ENCODE measurements at regions not wholly inside any gene's neighbourhood (a gene's known extent, or its start where the extent isn't known, plus 50 kb on each side); places are given as distances from the start of the nearest gene placed in this dataset.

DNA sequence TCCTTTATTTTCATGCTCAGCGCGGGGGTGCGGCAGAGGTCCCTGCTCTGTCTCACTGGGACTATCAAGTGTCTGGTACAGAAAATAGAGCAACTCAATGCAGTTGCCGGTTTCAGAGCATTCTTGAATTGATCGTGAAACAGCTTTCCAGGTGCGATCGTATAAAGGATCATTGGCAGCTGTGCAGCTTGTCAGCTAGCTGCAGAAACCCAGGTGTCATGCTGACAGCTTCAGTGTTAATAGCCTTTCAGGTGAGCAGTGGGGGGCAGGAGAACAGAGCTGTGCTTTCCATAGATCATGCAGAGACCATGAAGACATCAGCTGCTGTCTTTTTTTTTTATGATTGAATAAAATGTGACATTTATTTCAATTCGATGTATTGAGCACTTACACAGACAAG, 583.9 kb downstream of the NLGN4X start:
- Histone ChIP-seq H3K27me3 (ENCODE audit: control insufficient read depth, insufficient read depth, low read length) (no peaks in the 10 kb centered on the region), H4K8ac (ENCODE audit: low read depth in 2 of 2, low read length in 2 of 2) (no peak overlapping the region), H4K5ac (ENCODE audit: low read depth, low read length) (no peak overlapping the region), H4K91ac (ENCODE audit: insufficient read depth, low read depth, low read length) (no peak overlapping the region), H3K14ac (replicated peaks; ENCODE audit: low read depth, low read length) (no peak overlapping the region), H3K56ac (ENCODE audit: extremely low read depth, insufficient read depth, low read length) (no peak overlapping the region), H3K79me1 (ENCODE audit: low read depth in 1 of 2, low read length in 2 of 2) (no peaks in the 10 kb centered on the region), H2BK20ac (ENCODE audit: low read depth, low read length) (no peak overlapping the region), H3K4ac (ENCODE audit: low read depth, low read length) (no peak overlapping the region), H3K9me3 (ENCODE audit: control insufficient read depth, insufficient read depth, low read length) (peaks cover 11% of the 10 kb centered on the region; the same call in 1 of the 2 replicates), H3K18ac (ENCODE audit: low read depth, low read length) (no peak overlapping the region), H2BK120ac (ENCODE audit: low read depth, low read length) (no peak overlapping the region), H3K23ac (ENCODE audit: low read depth, low read length) (no peak overlapping the region), H2BK15ac (ENCODE audit: low read depth, low read length) (no peak overlapping the region), H2AK9ac (replicated peaks; ENCODE audit: low read depth, low read length, poor library complexity) (no peak overlapping the region), H4K20me1 (ENCODE audit: insufficient read depth, low read length) (no peaks in the 10 kb centered on the region), H3K27ac (ENCODE audit: insufficient read depth, low read length) (no peak overlapping the region), H2BK5ac (ENCODE audit: low read depth, low read length, poor library complexity, severe bottlenecking) (no peak overlapping the region), H2AFZ (replicated peaks; ENCODE audit: low read length, poor library complexity) (no peak overlapping the region), H3K9me1 (ENCODE audit: insufficient read depth, low read length) (no peaks in the 10 kb centered on the region), H3K4me1 (ENCODE audit: control insufficient read depth, insufficient read depth, low read length) (no peaks in the 10 kb centered on the region), H3K4me2 (ENCODE audit: low read depth, low read length) (no peak overlapping the region), H3K9ac (ENCODE audit: low read depth, low read length) (no peak overlapping the region), H2AK5ac (ENCODE audit: low read depth, low read length) (no peak overlapping the region), H3K4me3 (ENCODE audit: insufficient read depth, low read depth, low read length) (no peak overlapping the region), H3K36me3 (ENCODE audit: control insufficient read depth, insufficient read depth, low read length) (no peaks in the 10 kb centered on the region)
- BruUV-seq (replicated peaks), result no TSS peak
- DNase-seq, result no peak
- TF ChIP-seq SMC3 (IDR thresholded peaks at IDR 0.05; ENCODE audit: low read depth, low read length), result no peak
- TF ChIP-seq BHLHE40 (IDR thresholded peaks at IDR 0.05; ENCODE audit: low read depth, low read length), result no peak
- no peak for TF ChIP-seq RAD21 (IDR thresholded peaks at IDR 0.05; ENCODE audit: low read length)
- no peak for TF ChIP-seq NFE2L2 (IDR thresholded peaks at IDR 0.05; ENCODE audit: low read depth, low read length)
- TF ChIP-seq, protein P1, sequence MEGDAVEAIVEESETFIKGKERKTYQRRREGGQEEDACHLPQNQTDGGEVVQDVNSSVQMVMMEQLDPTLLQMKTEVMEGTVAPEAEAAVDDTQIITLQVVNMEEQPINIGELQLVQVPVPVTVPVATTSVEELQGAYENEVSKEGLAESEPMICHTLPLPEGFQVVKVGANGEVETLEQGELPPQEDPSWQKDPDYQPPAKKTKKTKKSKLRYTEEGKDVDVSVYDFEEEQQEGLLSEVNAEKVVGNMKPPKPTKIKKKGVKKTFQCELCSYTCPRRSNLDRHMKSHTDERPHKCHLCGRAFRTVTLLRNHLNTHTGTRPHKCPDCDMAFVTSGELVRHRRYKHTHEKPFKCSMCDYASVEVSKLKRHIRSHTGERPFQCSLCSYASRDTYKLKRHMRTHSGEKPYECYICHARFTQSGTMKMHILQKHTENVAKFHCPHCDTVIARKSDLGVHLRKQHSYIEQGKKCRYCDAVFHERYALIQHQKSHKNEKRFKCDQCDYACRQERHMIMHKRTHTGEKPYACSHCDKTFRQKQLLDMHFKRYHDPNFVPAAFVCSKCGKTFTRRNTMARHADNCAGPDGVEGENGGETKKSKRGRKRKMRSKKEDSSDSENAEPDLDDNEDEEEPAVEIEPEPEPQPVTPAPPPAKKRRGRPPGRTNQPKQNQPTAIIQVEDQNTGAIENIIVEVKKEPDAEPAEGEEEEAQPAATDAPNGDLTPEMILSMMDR (conservative IDR thresholded peaks at IDR 0.05; ENCODE audit: low read depth, low read length), result no peak
- TF ChIP-seq, protein P2, sequence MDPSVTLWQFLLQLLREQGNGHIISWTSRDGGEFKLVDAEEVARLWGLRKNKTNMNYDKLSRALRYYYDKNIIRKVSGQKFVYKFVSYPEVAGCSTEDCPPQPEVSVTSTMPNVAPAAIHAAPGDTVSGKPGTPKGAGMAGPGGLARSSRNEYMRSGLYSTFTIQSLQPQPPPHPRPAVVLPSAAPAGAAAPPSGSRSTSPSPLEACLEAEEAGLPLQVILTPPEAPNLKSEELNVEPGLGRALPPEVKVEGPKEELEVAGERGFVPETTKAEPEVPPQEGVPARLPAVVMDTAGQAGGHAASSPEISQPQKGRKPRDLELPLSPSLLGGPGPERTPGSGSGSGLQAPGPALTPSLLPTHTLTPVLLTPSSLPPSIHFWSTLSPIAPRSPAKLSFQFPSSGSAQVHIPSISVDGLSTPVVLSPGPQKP (IDR thresholded peaks at IDR 0.05; ENCODE audit: borderline replicate concordance, low read depth, low read length), result no peak
- TF ChIP-seq CEBPB (IDR thresholded peaks at IDR 0.05; ENCODE audit: low read depth, low read length), result no peak
- TF ChIP-seq, protein P3, sequence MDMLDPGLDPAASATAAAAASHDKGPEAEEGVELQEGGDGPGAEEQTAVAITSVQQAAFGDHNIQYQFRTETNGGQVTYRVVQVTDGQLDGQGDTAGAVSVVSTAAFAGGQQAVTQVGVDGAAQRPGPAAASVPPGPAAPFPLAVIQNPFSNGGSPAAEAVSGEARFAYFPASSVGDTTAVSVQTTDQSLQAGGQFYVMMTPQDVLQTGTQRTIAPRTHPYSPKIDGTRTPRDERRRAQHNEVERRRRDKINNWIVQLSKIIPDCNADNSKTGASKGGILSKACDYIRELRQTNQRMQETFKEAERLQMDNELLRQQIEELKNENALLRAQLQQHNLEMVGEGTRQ (IDR thresholded peaks at IDR 0.05; ENCODE audit: low read depth, low read length), result no peak
- TF ChIP-seq FOS (IDR thresholded peaks at IDR 0.05; ENCODE audit: low read depth, low read length), result no peak
- TF ChIP-seq CHD1 (IDR thresholded peaks at IDR 0.05; ENCODE audit: low read depth, low read length), result no peak
- TF ChIP-seq MXI1 (IDR thresholded peaks at IDR 0.05; ENCODE audit: borderline replicate concordance, low read depth, low read length), result no peak
- no peak for TF ChIP-seq RCOR1 (IDR thresholded peaks at IDR 0.05; ENCODE audit: insufficient replicate concordance, low read length)
- no peak for TF ChIP-seq MAZ (IDR thresholded peaks at IDR 0.05; ENCODE audit: borderline replicate concordance, low read depth, low read length)
- ATAC-seq (ENCODE audit: low read depth), result no peak
- ChIA-PET POLR2A (ENCODE audit: unreplicated experiment) (no interaction called here), CTCF (no interaction called here)
- dilution Hi-C loops (cut with HindIII; ENCODE audit: low sequenced_read_pairs, unreplicated experiment) (no loop called here), in situ Hi-C loops (cut with MboI; ENCODE audit: low sequenced_read_pairs) (no loop called here), intact Hi-C loops (cut with micrococcal nuclease) (no loop called here)
- WGBS, 2 experiments (ENCODE audit: extremely low coverage in 2 of 2, insufficient read length in 1 of 2), result 36% methylated on average over 6 of the region's 8 CpGs; no CpG with 5 or more reads in 1 of the 2 experiments

Data from IMR-90 (cell line).